ENCODE measurements at regions not wholly inside any gene's neighbourhood (a gene's known extent, or its start where the extent isn't known, plus 50 kb on each side); places are given as distances from the start of the nearest gene placed in this dataset.

- TF ChIP-seq POLR2A (IDR thresholded peaks at IDR 0.05; ENCODE audit: low read depth, low read length) (no peak), POLR2AphosphoS5 (IDR thresholded peaks at IDR 0.05; ENCODE audit: low read depth, low read length) (no peak)
Measured at GRCh38 chr3:110743984-110744383, 327.6 kb upstream of the NECTIN3 start.

All from GM12892 (cell line).